ENCODE measurements at regions not wholly inside any gene's neighbourhood (a gene's known extent, or its start where the extent isn't known, plus 50 kb on each side); places are given as distances from the start of the nearest gene placed in this dataset.

DNA sequence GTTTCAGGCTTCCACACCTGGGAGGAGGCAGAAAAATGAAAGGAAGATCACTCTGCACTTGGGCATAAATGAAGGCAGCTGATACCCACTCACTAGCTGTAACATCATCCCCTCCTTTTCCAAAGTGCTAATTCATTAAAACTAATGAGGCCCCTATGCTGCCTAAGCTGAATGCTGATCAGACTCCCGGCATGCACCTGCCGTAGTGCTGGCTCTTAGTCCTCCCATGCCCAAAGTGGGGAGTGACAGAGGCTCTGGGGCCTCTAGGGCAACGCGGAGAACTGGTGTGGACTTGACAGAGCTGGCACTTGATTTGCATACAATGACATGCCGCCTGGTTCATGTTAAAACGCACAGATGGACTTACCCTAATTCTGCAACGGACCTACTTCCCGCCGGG, 96.5 kb upstream of the NCAM1 start:
- no peaks in the 10 kb centered on the region for H3K36me3 ChIP-seq
- H3K27me3 ChIP-seq = no peaks in the 10 kb centered on the region
- no peak for DNase-seq
- TF ChIP-seq, protein P1, sequence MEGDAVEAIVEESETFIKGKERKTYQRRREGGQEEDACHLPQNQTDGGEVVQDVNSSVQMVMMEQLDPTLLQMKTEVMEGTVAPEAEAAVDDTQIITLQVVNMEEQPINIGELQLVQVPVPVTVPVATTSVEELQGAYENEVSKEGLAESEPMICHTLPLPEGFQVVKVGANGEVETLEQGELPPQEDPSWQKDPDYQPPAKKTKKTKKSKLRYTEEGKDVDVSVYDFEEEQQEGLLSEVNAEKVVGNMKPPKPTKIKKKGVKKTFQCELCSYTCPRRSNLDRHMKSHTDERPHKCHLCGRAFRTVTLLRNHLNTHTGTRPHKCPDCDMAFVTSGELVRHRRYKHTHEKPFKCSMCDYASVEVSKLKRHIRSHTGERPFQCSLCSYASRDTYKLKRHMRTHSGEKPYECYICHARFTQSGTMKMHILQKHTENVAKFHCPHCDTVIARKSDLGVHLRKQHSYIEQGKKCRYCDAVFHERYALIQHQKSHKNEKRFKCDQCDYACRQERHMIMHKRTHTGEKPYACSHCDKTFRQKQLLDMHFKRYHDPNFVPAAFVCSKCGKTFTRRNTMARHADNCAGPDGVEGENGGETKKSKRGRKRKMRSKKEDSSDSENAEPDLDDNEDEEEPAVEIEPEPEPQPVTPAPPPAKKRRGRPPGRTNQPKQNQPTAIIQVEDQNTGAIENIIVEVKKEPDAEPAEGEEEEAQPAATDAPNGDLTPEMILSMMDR (IDR thresholded peaks at IDR 0.05) = no peak
- no peaks in the 10 kb centered on the region for H3K4me1 ChIP-seq
- H3K9me3 ChIP-seq = no peaks in the 10 kb centered on the region
- no peak overlapping the region for H3K4me3 ChIP-seq
- no peak overlapping the region for H3K27ac ChIP-seq
- intact Hi-C loops (cut with DNase I) = no loop called here
- H3K9ac ChIP-seq (ENCODE audit: low read depth in 2 of 2, low read length in 2 of 2) = no peak overlapping the region

DNA sequence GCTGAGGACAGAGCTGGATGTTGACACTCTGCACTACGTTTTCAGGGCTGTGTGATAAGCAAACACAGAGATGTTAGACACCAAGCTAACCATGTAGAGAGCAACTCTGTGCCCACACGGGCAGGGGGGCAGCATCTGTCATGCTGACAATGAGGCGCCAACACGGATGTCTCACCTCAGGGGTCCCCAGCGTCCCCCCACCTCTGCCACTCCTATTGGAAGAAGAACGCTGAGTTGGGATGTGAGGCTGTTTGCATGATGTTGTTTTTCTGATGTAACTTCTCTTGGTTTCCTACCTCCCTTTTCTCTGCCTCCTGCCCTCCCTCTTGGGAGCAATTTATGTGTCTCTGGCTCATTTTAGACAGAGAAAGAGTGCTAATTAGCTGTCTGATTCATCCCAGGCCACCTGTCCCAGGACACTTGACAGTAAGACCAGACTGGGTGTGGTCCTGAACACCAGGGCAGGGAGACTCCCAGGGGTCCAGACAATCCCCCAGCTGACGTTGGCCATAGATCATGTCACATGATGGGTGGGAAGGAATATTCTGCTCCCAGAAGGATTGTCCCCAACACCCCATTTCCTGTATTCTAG, 89.2 kb upstream of the NCAM1 start:
- TF ChIP-seq, protein P1 (IDR thresholded peaks at IDR 0.05) = no peak

DNA sequence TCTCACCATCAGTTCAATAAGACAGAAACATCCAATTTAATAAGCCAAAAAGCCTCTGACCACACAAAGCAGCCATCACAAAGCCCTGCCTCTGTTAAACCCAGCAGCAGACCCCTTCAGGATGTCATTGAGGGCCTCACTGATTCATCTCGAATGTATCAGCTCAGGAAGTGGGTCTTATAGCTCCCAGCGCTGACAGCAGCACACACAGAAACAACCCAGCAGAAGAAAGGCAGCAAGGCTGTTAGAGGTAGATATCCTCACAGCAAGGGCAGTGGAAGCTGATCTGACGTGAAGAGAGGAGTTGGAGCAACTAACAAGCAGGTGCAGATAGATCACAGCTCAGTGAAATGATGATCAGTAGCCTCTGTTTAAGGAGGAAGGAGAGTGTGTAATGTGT, 86.2 kb upstream of the NCAM1 start:
- Histone ChIP-seq H3K4me3 (no peak overlapping the region), H3K27me3 (no peaks in the 10 kb centered on the region), H3K27ac (no peak overlapping the region), H3K36me3 (no peaks in the 10 kb centered on the region), H3K9me3 (no peaks in the 10 kb centered on the region), H3K4me1 (no peaks in the 10 kb centered on the region), H3K9ac (ENCODE audit: low read depth in 2 of 2, low read length in 2 of 2) (no peak overlapping the region)
- no peak for DNase-seq
- TF ChIP-seq, protein P1 (IDR thresholded peaks at IDR 0.05) = no peak
- intact Hi-C loops (cut with DNase I) = no loop called here

More for the DNA sequence above, 89.2 kb upstream of the NCAM1 start:
- Histone ChIP-seq H3K9ac (ENCODE audit: low read depth in 2 of 2, low read length in 2 of 2) (no peak overlapping the region), H3K9me3 (no peaks in the 10 kb centered on the region), H3K36me3 (no peaks in the 10 kb centered on the region), H3K4me3 (no peak overlapping the region), H3K27ac (no peak overlapping the region), H3K4me1 (no peaks in the 10 kb centered on the region), H3K27me3 (no peaks in the 10 kb centered on the region)
- no peak for DNase-seq
- intact Hi-C loops (cut with DNase I) = no loop called here

DNA sequence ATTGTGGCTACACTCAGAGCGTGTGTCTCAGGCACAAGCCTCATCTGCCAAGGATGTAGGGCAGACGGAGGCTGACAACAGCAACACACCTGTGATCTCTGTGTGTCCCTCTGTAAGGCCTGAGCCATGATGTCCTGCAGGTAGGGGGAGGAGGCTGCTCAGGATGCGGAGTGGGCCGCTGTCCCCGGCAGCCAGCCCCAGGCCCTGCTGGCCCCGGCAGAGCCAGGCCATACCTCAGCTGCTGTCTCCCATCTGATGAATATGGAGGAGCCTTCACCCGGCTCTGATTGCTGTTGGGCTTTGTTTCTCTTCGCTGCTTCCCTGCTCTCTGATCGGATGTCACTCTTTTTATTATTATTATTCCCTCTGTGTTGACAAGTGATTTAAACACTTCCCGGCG, 83.6 kb upstream of the NCAM1 start:
- Histone ChIP-seq H3K36me3 (no peaks in the 10 kb centered on the region), H3K4me1 (no peaks in the 10 kb centered on the region), H3K4me3 (no peak overlapping the region), H3K9me3 (no peaks in the 10 kb centered on the region), H3K27ac (no peak overlapping the region), H3K9ac (ENCODE audit: low read depth in 2 of 2, low read length in 2 of 2) (no peak overlapping the region), H3K27me3 (no peaks in the 10 kb centered on the region)
- intact Hi-C loops (cut with DNase I) = no loop called here
- TF ChIP-seq, protein P1 (IDR thresholded peaks at IDR 0.05) = no peak
- DNase-seq = no peak

DNA sequence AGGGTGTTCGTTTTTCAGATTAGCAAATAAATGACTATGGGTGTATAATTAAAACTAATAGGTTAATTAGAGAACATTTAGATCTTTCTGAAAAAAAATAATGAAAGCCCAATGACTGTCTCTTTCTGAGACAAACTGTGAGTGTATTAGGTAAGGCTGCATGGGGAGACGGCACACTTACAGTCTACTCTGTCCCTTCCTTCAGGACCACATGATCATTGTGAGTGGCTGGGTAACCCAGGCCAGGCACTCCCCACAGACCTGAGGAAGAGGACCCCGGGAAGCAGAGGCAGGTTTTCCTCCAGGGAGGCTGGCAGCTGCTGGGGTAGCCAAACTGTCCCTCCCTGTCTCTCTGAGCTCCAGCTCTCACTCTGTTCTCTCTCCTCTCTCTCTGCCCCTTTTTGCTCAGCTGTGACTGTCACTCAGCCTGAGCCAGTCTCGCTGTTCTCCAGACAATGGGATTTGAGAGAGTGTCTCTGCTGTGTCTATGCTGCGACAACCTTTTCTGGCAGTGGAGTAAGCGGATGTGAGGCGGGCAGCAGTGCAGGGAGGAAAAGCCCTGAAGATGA, 83.1 kb upstream of the NCAM1 start:
- Histone ChIP-seq H3K9ac (ENCODE audit: low read depth in 2 of 2, low read length in 2 of 2) (no peak overlapping the region), H3K36me3 (no peaks in the 10 kb centered on the region), H3K9me3 (no peaks in the 10 kb centered on the region), H3K4me3 (no peak overlapping the region), H3K4me1 (no peaks in the 10 kb centered on the region), H3K27ac (no peak overlapping the region), H3K27me3 (no peaks in the 10 kb centered on the region)
- no peak for DNase-seq
- TF ChIP-seq, protein P1 (IDR thresholded peaks at IDR 0.05) = no peak
- intact Hi-C loops (cut with DNase I) = no loop called here

Measured in colonic mucosa (tissue), 4 donors.